MM.1S (cell line): ENCODE measurements at regions not wholly inside any gene's neighbourhood (a gene's known extent, or its start where the extent isn't known, plus 50 kb on each side); places are given as distances from the start of the nearest gene placed in this dataset.
"Not testable (repeated sequence)": the region's sequence is repeated elsewhere in the genome, so short reads cannot be mapped to it uniquely, and the experiment has no call there.

ENCODE experiments used
- DNase-seq: peaks from one replicate; pipeline ENCODE4 v3.0.0-alpha.2; 2015
- H2AFZ ChIP-seq: fragments of 300-600 bp; sonication (generic); 2 replicates; pipeline ENCODE4 v1.6.0; 2016; ENCODE audit warnings: antibody characterized with exemption, low read length
- H3F3A ChIP-seq: fragments of 300-600 bp; sonication (generic); 2 replicates; pipeline ENCODE4 v1.6.1; 2016; ENCODE audit warnings: mild to moderate bottlenecking, antibody characterized with exemption, low read length, moderate library complexity, mixed read lengths; ENCODE audit not compliant: insufficient read depth
- H3K27ac ChIP-seq: fragments of 300-600 bp; sonication (generic); 2 replicates; pipeline ENCODE4 v1.5.1; 2016; ENCODE audit warnings: mild to moderate bottlenecking, low read length
- H3K27me3 ChIP-seq: fragments of 300-600 bp; sonication (generic); replicated peaks from 2 replicates; pipeline ENCODE4 v1.6.0; 2016; ENCODE audit warnings: low read length; ENCODE audit not compliant: insufficient read depth
- H3K36me3 ChIP-seq: fragments of 300-600 bp; sonication (generic); replicated peaks from 2 replicates; pipeline ENCODE4 v1.6.1; 2016; ENCODE audit warnings: mild to moderate bottlenecking, low read length, mixed read lengths; ENCODE audit not compliant: insufficient read depth
- H3K4me1 ChIP-seq: fragments of 300-600 bp; sonication (generic); 2 replicates; pipeline ENCODE4 v1.6.1; 2016; ENCODE audit warnings: low read length, mixed read lengths
- H3K4me2 ChIP-seq: fragments of 300-600 bp; sonication (generic); 2 replicates; pipeline ENCODE4 v1.6.0; 2016; ENCODE audit warnings: low read depth, low read length
- H3K4me3 ChIP-seq: fragments of 300-600 bp; sonication (generic); 2 replicates; pipeline ENCODE4 v1.5.1; 2016; ENCODE audit warnings: low read length, mixed read lengths
- H3K79me2 ChIP-seq: fragments of 300-600 bp; sonication (generic); 2 replicates; pipeline ENCODE4 v1.6.1; 2016; ENCODE audit warnings: mixed run types, low read length, mixed read lengths
- H3K9ac ChIP-seq: fragments of 300-600 bp; sonication (generic); 2 replicates; pipeline ENCODE4 v1.6.1; 2016; ENCODE audit warnings: low read length, mixed read lengths
- H3K9me2 ChIP-seq: fragments of 300-600 bp; sonication (generic); replicated peaks from 2 replicates; pipeline ENCODE4 v1.6.1; 2016; ENCODE audit warnings: mild to moderate bottlenecking, low read length, mixed read lengths; ENCODE audit not compliant: insufficient read depth
- H3K9me3 ChIP-seq: fragments of 300-600 bp; sonication (generic); replicated peaks from 2 replicates; pipeline ENCODE4 v1.6.1; 2016; ENCODE audit warnings: mild to moderate bottlenecking, low read length, mixed read lengths; ENCODE audit not compliant: insufficient read depth
- H4K20me1 ChIP-seq: fragments of 300-600 bp; sonication (generic); 2 replicates; pipeline ENCODE4 v1.6.1; 2016; ENCODE audit warnings: mild to moderate bottlenecking, low read length, moderate library complexity, mixed read lengths; ENCODE audit not compliant: insufficient read depth
- EZH2 ChIP-seq: fragments of 300-600 bp; sonication (generic); optimal IDR thresholded peaks from 2 replicates; pipeline ENCODE3; 2017; ENCODE audit warnings: low read depth, mild to moderate bottlenecking, antibody characterized with exemption, low read length, mixed read lengths
- EZH2phosphoT487 ChIP-seq: fragments of 300-600 bp; sonication (generic); IDR thresholded peaks from 2 replicates; pipeline ENCODE4 v1.6.1; 2018; ENCODE audit warnings: antibody characterized with exemption, low read length
- TF ChIP-seq, protein P1 (sequence below): fragments of 300-600 bp; sonication (generic); IDR thresholded peaks from 2 replicates; pipeline ENCODE4 v1.5.1; 2016; ENCODE audit warnings: antibody characterized with exemption, low read length, mixed read lengths

DNA sequence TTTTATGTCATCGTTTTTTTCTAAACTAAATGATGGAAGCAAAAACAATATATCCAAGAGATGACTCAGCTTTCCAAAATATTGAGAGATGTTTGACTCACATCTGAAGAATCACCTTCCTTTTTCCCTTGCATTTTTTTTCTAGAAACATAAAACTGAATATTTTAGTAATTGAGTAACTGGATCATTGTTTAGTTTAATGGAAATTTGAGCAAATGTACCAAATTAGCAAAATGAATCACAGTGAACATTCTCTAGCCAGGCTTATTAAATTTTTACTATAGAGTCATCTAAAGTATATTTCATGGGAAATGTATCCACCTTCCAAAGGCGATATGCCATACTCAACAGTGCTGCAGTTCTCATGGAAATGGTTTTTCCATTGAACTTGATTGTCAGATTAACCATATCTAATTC, 145.5 kb downstream of the TENT5A start:
- no peak for DNase-seq
- Histone ChIP-seq H3K9ac (no peak overlapping the region), H3K36me3 (no peaks in the 10 kb centered on the region), H3K27me3 (no peaks in the 10 kb centered on the region), H4K20me1 (no peaks in the 10 kb centered on the region), H3F3A (no peaks in the 10 kb centered on the region), H3K27ac (no peak overlapping the region), H3K9me3 (no peaks in the 10 kb centered on the region), H3K4me2 (no peak overlapping the region), H3K4me1 (no peaks in the 10 kb centered on the region), H3K4me3 (no peak overlapping the region), H2AFZ (no peak overlapping the region), H3K79me2 (no peaks in the 10 kb centered on the region), H3K9me2 (no peaks in the 10 kb centered on the region)
- TF ChIP-seq EZH2phosphoT487, result no peak
- TF ChIP-seq, protein P1, sequence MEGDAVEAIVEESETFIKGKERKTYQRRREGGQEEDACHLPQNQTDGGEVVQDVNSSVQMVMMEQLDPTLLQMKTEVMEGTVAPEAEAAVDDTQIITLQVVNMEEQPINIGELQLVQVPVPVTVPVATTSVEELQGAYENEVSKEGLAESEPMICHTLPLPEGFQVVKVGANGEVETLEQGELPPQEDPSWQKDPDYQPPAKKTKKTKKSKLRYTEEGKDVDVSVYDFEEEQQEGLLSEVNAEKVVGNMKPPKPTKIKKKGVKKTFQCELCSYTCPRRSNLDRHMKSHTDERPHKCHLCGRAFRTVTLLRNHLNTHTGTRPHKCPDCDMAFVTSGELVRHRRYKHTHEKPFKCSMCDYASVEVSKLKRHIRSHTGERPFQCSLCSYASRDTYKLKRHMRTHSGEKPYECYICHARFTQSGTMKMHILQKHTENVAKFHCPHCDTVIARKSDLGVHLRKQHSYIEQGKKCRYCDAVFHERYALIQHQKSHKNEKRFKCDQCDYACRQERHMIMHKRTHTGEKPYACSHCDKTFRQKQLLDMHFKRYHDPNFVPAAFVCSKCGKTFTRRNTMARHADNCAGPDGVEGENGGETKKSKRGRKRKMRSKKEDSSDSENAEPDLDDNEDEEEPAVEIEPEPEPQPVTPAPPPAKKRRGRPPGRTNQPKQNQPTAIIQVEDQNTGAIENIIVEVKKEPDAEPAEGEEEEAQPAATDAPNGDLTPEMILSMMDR, result no peak
- no peak for TF ChIP-seq EZH2

DNA sequence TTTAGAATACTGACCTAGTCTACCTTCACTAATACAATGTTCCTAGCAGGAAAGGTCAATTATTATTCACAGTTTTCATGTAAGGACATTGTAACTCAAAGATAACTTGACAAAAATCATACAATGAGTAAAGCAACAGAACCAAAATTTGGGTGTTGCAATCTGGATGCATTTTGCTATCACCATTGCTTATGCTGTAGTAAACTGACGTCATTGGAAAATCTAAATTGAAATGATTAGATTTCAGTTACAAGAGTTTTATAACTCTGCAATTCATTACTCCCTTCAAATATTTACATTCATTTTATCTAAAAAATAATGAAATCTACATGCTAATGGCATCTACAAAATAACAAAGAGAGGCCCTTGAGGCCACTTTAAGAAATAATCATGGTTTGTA, 147.0 kb downstream of the TENT5A start:
- TF ChIP-seq, protein P1, result no peak
- TF ChIP-seq EZH2phosphoT487 (no peak), EZH2 (no peak)
- Histone ChIP-seq H3K9ac (no peak overlapping the region), H3K4me1 (no peaks in the 10 kb centered on the region), H3K79me2 (no peaks in the 10 kb centered on the region), H3K4me3 (no peak overlapping the region), H4K20me1 (no peaks in the 10 kb centered on the region), H3K27me3 (no peaks in the 10 kb centered on the region), H3K9me2 (no peaks in the 10 kb centered on the region), H3K9me3 (no peaks in the 10 kb centered on the region), H3K4me2 (no peak overlapping the region), H2AFZ (no peak overlapping the region), H3F3A (no peaks in the 10 kb centered on the region), H3K27ac (no peak overlapping the region), H3K36me3 (no peaks in the 10 kb centered on the region)
- DNase-seq, result no peak

DNA sequence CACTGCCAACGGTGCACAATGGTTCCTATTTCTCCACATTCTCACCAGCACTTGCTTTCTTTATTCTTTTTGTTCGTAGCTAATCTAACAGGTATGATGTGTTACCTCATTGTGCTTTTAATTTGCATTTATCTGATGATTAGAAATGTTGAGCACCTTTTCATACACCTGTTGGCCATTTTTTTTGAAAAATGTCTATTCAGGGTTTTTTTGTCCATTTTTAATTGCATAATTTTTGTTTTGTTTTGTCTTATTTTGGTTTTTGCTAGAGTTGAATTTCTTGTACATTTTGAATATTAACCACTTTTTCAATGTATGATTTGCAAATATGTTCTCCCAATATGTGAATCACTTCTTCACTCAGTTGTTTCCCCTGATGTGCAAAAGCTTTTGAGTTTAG, 150.6 kb downstream of the TENT5A start:
- Histone ChIP-seq H3F3A (no peaks in the 10 kb centered on the region), H3K4me3 (no peak overlapping the region), H3K27ac (no peak overlapping the region), H2AFZ (no peak overlapping the region), H3K9me3 (no peaks in the 10 kb centered on the region), H3K4me1 (no peaks in the 10 kb centered on the region), H3K9ac (no peak overlapping the region), H3K9me2 (no peaks in the 10 kb centered on the region), H3K4me2 (no peak overlapping the region), H3K79me2 (no peaks in the 10 kb centered on the region), H3K36me3 (no peaks in the 10 kb centered on the region), H4K20me1 (no peaks in the 10 kb centered on the region), H3K27me3 (no peaks in the 10 kb centered on the region)
- TF ChIP-seq EZH2phosphoT487 (no peak), EZH2 (no peak)
- TF ChIP-seq, protein P1, result no peak
- DNase-seq, result no peak

DNA sequence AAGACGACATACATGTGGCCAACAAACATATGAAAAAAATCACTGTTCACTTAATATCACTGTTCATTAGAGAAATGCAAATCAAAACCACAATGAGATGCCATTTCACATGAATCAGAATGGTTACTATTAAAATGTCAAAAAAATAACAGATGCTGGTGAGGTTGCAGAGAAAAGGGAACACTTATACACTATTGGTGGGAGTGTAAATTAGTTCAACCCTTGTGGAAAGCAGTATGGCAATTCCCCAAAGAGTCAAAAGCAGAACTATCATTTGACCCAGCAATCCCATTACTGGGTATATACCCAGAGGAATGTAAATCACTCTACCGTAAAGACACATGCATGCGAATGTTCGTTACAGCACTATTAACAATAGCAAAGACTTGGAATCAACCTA, 152.0 kb downstream of the TENT5A start:
- H3K9ac ChIP-seq, H3K27ac ChIP-seq, H3K27me3 ChIP-seq, H2AFZ ChIP-seq, DNase-seq, H3K4me1 ChIP-seq, H3K4me2 ChIP-seq, H3K36me3 ChIP-seq, H3F3A ChIP-seq, H3K4me3 ChIP-seq, H3K9me2 ChIP-seq, H3K9me3 ChIP-seq, H3K79me2 ChIP-seq, H4K20me1 ChIP-seq: not testable (repeated sequence)
